COR-L47 (cell line): ENCODE measurements at regions not wholly inside any gene's neighbourhood (a gene's known extent, or its start where the extent isn't known, plus 50 kb on each side); places are given as distances from the start of the nearest gene placed in this dataset.
A peak's percentile ranks its signal among the peaks of the same experiment; 100 is the strongest.

Experiments
- DNase-seq: peaks from one replicate; lab custom pipeline; 2025; lab: John Stamatoyannopoulos, UW

GRCh38 chrX:36436361-36436760, 516.8 kb downstream of the CFAP47 start:
- DNase-seq, result no peak

GRCh38 chrX:36443007-36443406, 523.5 kb downstream of the CFAP47 start:
- no peak for DNase-seq

- DNase-seq, result no peak
Measured at GRCh38 chrX:36445566-36445965, 526.0 kb downstream of the CFAP47 start.

GRCh38 chrX:36462142-36462541, 542.6 kb downstream of the CFAP47 start:
- no peak for DNase-seq

- DNase-seq, result no peak
Measured at GRCh38 chrX:36480441-36480990, 527.6 kb upstream of the FAM47C start.

GRCh38 chrX:36501169-36501702, 506.9 kb upstream of the FAM47C start:
- DNase-seq, result no peak

GRCh38 chrX:36504625-36505024, 503.5 kb upstream of the FAM47C start:
- DNase-seq, result no peak

- no peak for DNase-seq
Measured at GRCh38 chrX:36508042-36508441, 500.1 kb upstream of the FAM47C start.

- DNase-seq, result no peak
Measured at GRCh38 chrX:36510736-36511135, 497.4 kb upstream of the FAM47C start.

GRCh38 chrX:36528661-36529060, 479.5 kb upstream of the FAM47C start:
- no peak for DNase-seq

- no peak for DNase-seq
Measured at GRCh38 chrX:36534900-36535299, 473.3 kb upstream of the FAM47C start.

- peak; percentile 25 for DNase-seq
Measured at GRCh38 chrX:36543499-36543898, 464.7 kb upstream of the FAM47C start.

- no peak for DNase-seq
Measured at GRCh38 chrX:36562986-36563385, 445.2 kb upstream of the FAM47C start.

- no peak for DNase-seq
Measured at GRCh38 chrX:36568946-36569345, 439.2 kb upstream of the FAM47C start.

- DNase-seq, result no peak
Measured at GRCh38 chrX:36573720-36574119, 434.4 kb upstream of the FAM47C start.

GRCh38 chrX:36575670-36576069, 432.5 kb upstream of the FAM47C start:
- no peak for DNase-seq

GRCh38 chrX:36577006-36577405, 431.2 kb upstream of the FAM47C start:
- DNase-seq, result no peak

- no peak for DNase-seq
Measured at GRCh38 chrX:36581030-36581429, 427.1 kb upstream of the FAM47C start.

GRCh38 chrX:36583674-36584073, 424.5 kb upstream of the FAM47C start:
- DNase-seq, result no peak

- no peak for DNase-seq
Measured at GRCh38 chrX:36609616-36610585, 398.3 kb upstream of the FAM47C start.

GRCh38 chrX:36626898-36627297, 381.3 kb upstream of the FAM47C start:
- no peak for DNase-seq

GRCh38 chrX:36640232-36640631, 367.9 kb upstream of the FAM47C start:
- no peak for DNase-seq

- DNase-seq, result no peak
Measured at GRCh38 chrX:36642052-36642451, 366.1 kb upstream of the FAM47C start.
